ENCODE measurements at regions not wholly inside any gene's neighbourhood (a gene's known extent, or its start where the extent isn't known, plus 50 kb on each side); places are given as distances from the start of the nearest gene placed in this dataset.

DNA sequence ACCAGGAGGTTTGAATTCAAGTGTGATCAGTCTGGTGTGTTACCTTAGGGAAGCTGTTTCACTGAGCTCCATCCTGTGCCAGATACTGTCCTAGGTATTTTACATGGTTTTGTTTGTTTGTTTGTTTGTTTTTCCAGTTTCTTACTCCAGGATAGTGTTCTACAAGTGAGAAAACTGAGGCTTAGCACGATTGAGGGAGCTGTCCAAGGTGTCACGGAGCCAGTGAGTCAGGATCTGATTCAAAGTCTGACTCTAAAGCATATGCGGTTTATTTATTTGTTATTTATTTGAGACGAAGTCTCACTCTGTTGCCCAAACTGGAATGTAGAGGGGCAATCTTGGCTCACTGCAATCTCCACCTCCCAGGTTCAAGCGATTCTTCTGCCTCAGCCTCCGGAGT lies 79.7 kb upstream of the GNG2 start:
- DNase-seq (ENCODE audit: low read depth) = peak; percentile 51

GRCh38 chr14:51781381-51781780 lies 79.0 kb upstream of the GNG2 start:
- DNase-seq (ENCODE audit: low read depth) = no peak

DNA sequence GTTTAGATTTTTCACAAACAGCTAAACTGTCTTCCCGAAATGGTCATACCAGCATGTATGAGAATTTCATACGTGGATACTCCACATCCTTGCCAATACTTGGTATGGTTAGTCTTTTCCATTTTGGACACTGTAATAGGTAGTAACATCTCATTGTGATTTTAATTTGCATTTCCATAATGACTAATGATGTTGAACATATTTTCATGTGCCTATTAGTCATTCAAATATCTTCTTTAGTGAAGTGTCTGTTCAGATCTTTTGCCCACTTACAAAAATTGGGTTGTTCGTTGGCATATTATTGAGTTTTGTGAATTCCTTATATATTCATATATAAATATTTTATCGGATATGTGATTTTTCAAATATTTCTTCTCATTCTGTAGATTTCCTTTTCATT lies 78.0 kb upstream of the GNG2 start:
- no peak for DNase-seq (ENCODE audit: low read depth)

DNA sequence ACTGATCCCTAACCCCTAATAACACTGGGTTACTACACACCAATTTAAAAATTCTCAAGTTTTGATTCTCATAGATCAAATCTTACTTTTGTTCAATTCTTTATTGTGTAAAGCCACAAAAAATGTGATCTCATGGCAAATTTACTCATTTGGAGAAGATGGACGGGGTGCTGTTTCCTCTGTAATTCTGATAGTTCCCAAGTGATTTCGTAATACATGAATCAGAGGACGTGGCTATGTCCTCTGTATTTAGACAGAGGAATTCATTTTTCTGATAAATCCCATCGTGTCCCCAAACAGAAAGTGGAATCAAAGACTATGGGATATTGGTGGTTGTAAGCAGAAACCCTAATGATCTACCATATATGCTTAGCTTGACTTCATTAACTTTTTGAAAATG lies 76.6 kb upstream of the GNG2 start:
- peak; percentile 46 for DNase-seq (ENCODE audit: low read depth)

GRCh38 chr14:51784466-51784865 lies 75.9 kb upstream of the GNG2 start:
- no peak for DNase-seq (ENCODE audit: low read depth)

DNA sequence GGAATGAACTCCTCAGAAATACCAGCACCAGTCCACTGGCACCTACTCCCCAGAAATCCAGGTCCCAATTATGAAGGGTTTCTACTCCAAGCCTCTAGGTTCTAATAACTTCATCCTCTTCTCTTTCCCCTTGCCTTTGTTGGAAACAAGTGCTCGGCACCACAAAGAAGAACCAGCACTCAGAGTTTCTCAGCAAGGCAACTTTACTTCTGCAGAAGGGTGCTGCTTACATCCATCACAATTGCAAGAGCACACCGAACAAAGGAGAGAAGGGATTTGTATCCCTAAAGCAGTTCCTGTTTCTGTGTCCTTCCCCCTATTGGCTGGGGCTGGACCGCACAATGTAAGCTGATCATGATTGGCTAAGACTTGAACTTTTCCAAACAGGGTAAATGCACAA lies 74.2 kb upstream of the GNG2 start:
- no peak for DNase-seq (ENCODE audit: low read depth)

DNA sequence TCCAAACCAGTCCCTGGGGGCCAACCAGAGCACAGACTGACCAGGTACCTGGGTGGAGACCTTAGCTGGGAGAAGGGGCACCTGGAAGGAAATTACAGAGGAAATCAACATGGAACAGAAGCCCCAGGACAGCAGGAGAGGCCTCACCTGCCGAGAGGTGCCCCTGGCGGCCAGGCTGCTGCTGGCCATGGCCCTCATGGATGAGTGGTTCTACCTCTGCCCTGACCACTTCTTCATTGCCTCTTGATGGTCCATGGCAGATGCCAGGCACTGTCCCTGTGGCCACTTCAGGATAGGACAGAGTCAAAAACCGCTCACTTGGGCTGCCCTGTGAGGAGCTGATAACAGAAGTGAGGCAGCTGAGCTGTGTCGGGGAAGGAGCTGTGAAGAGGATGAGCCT lies 73.1 kb upstream of the GNG2 start:
- no peak for DNase-seq (ENCODE audit: low read depth)

DNA sequence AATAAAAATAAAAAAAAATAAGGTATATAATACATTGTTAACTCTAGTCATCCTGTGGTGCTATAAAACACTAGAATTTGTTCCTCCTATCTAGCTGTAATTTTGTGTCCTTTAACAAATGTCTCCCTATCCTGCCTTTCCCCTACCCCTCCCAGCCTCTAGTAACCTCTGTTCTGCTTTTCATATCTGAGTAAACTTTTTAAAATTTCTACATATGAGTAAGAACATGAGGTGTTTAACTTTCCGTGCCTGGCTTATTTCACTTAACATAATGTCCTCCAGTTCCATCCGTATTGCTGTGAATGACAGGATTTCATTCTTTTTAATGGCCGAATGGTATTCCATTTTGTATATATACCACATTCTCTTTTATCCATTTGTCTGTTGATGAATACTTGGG lies 71.3 kb upstream of the GNG2 start:
- DNase-seq (ENCODE audit: low read depth) = no peak

DNA sequence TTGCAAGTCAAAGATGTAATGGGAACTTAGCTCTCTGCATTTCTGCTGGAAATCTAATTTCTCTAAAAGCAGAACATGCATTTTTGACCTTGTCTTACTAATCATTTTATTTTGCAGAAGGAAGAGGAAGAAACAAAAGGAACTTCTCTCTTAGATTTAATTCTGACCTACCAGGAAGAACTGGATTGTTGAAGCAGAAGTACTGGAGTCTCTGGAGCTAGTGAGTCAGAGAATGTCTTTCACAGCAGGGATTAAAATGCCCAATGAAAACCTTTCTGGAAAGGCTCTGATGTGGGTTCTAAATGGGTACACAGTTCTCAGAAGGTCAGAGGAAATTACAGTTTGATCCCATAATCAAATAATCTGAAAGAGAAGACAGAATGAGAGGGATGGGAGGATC lies 70.8 kb upstream of the GNG2 start:
- no peak for DNase-seq (ENCODE audit: low read depth)

DNA sequence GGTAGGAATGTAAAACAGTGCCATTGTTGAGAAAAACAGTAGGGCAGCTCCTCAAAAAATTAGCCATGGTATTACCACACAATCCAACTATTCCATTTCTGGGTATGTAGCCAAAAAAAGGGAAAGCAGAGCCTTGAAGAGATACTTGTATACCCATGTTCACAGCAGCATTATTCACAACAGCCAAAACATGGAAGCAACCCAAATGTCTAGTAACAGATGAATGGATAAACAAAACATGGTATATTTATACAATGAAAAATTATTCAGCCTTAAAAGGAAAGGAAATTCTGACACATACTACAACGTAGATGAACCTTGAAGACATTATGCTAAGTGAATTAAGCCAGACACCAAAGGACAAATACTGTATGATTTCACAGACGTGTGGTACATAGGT lies 67.6 kb upstream of the GNG2 start:
- peak; percentile 59 for DNase-seq (ENCODE audit: low read depth)

- DNase-seq (ENCODE audit: low read depth) = no peak
Observed at GRCh38 chr14:51805541-51805940, 54.9 kb upstream of the GNG2 start.

GRCh38 chr14:51806026-51807023 lies 54.1 kb upstream of the GNG2 start:
- no peak for DNase-seq (ENCODE audit: low read depth)

DNA sequence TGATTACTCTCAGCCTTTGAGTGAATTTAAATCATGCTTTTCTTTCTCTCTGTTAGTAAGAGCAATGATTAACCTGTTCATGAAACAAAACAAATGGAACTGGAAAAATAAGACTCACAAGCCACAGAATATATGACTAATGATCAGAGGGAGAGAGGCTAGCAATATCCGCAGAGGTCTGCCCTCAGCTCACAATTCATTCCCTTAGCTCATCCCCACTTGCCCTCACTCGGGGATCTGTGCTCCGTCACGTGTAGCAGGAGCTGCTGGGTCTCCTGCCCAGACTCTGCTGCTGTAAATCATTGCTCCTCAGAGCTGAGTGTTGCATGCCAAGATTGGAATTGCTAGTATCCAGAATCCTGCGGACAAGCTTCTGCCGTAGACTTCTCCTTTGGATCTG lies 53.1 kb upstream of the GNG2 start:
- peak; percentile 57 for DNase-seq (ENCODE audit: low read depth)

Data from M059J (cell line).